ENCODE measurements at regions not wholly inside any gene's neighbourhood (a gene's known extent, or its start where the extent isn't known, plus 50 kb on each side); places are given as distances from the start of the nearest gene placed in this dataset.

DNA sequence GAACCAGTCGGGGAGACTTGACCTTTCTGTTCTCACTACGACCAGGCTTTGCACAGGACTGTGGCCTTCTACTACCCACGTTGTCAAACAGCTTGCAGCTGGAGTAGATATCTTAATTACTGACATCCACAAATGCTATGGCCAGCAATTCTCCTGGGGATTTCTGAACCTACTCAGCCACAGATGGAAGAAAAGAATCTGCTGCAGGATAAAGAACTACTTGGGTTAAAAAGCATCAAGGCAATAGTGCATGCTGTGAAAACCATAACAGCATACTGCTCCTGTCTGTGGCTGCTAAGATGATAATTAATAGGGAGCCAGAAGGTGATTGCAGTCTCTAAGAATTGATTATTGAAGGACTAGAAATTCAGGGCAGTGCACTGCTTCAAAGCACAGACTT is 859.2 kb upstream of the SEMA6D start:
- TF ChIP-seq POLR2A (IDR thresholded peaks at IDR 0.05) = no peak
- TF ChIP-seq, protein P1, sequence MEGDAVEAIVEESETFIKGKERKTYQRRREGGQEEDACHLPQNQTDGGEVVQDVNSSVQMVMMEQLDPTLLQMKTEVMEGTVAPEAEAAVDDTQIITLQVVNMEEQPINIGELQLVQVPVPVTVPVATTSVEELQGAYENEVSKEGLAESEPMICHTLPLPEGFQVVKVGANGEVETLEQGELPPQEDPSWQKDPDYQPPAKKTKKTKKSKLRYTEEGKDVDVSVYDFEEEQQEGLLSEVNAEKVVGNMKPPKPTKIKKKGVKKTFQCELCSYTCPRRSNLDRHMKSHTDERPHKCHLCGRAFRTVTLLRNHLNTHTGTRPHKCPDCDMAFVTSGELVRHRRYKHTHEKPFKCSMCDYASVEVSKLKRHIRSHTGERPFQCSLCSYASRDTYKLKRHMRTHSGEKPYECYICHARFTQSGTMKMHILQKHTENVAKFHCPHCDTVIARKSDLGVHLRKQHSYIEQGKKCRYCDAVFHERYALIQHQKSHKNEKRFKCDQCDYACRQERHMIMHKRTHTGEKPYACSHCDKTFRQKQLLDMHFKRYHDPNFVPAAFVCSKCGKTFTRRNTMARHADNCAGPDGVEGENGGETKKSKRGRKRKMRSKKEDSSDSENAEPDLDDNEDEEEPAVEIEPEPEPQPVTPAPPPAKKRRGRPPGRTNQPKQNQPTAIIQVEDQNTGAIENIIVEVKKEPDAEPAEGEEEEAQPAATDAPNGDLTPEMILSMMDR (IDR thresholded peaks at IDR 0.05) = no peak

Measured in esophagus squamous epithelium (tissue), 4 donors.